ENCODE measurements at regions not wholly inside any gene's neighbourhood (a gene's known extent, or its start where the extent isn't known, plus 50 kb on each side); places are given as distances from the start of the nearest gene placed in this dataset.

DNA sequence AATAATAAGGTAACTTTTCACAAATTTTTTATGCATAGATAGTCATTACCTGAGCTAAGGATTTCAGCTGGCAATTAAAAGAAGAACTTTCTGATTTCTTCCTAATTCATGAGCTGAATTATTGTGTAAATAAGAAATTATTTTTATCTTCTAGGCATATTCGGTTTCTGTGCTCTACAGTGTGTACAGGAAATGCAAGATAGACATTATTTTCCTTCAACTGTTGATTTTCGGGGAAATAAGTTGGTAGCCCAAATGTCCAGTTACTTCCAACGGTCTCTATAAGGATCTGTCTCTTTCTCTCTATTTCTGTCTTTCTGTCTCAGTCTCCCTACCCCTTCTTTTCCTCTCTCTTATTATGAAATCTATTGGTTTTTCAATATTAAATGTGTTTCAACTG lies 137.3 kb upstream of the CLNK start (continued):
- TF ChIP-seq CCAR2 (IDR thresholded peaks at IDR 0.05; ENCODE audit: low read depth, low read length) (no peak), FOXJ3 (CRISPR knock-in tag; IDR thresholded peaks at IDR 0.05) (no peak)
- TF ChIP-seq, protein P1, sequence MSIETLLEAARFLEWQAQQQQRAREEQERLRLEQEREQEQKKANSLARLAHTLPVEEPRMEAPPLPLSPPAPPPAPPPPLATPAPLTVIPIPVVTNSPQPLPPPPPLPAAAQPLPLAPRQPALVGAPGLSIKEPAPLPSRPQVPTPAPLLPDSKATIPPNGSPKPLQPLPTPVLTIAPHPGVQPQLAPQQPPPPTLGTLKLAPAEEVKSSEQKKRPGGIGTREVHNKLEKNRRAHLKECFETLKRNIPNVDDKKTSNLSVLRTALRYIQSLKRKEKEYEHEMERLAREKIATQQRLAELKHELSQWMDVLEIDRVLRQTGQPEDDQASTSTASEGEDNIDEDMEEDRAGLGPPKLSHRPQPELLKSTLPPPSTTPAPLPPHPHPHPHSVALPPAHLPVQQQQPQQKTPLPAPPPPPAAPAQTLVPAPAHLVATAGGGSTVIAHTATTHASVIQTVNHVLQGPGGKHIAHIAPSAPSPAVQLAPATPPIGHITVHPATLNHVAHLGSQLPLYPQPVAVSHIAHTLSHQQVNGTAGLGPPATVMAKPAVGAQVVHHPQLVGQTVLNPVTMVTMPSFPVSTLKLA (conservative IDR thresholded peaks at IDR 0.05), result no peak
- TF ChIP-seq, protein P2, sequence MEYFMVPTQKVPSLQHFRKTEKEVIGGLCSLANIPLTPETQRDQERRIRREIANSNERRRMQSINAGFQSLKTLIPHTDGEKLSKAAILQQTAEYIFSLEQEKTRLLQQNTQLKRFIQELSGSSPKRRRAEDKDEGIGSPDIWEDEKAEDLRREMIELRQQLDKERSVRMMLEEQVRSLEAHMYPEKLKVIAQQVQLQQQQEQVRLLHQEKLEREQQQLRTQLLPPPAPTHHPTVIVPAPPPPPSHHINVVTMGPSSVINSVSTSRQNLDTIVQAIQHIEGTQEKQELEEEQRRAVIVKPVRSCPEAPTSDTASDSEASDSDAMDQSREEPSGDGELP (CRISPR knock-in tag; IDR thresholded peaks at IDR 0.05; ENCODE audit: borderline replicate concordance), result no peak

- Histone ChIP-seq H3K9me1 (ENCODE audit: control insufficient read depth, insufficient read depth, low read length) (no peaks in the 10 kb centered on the region), H3K9ac (ENCODE audit: insufficient read depth in 1 of 2, low read depth in 2 of 2, low read length in 2 of 2) (no peak overlapping the region), H3K36me3 (ENCODE audit: control insufficient read depth, insufficient read depth, low read length) (no peaks in the 10 kb centered on the region), H3K4me1 (replicated peaks in 1 of 2; ENCODE audit: control insufficient read depth in 2 of 2, insufficient read depth in 2 of 2, low read length in 2 of 2) (no peaks in the 10 kb centered on the region), H3K4me2 (ENCODE audit: insufficient read depth, low read length) (no peak overlapping the region), H3K9me3 (replicated peaks; ENCODE audit: control insufficient read depth, insufficient read depth, low read depth, low read length) (no peaks in the 10 kb centered on the region), H3K79me2 (ENCODE audit: control insufficient read depth, insufficient read depth, low read length) (no peaks in the 10 kb centered on the region), H2AFZ (ENCODE audit: low read depth, low read length) (no peak overlapping the region), H4K20me1 (replicated peaks; ENCODE audit: control insufficient read depth, insufficient read depth, low read length) (no peaks in the 10 kb centered on the region), H3K4me3 (no peak overlapping the region), H3K27me3 (ENCODE audit: control insufficient read depth in 2 of 2, insufficient read depth in 2 of 2, low read length in 2 of 2) (no peaks in the 10 kb centered on the region), H3K27ac (ENCODE audit: extremely low read depth, low read depth, low read length) (no peak overlapping the region)
- no peak for ATAC-seq
- TF ChIP-seq HEY1 (CRISPR knock-in tag; IDR thresholded peaks at IDR 0.05; ENCODE audit: borderline replicate concordance) (no peak), WHSC1 (IDR thresholded peaks at IDR 0.05; ENCODE audit: low read length) (no peak), CBX5 (IDR thresholded peaks at IDR 0.05; ENCODE audit: borderline replicate concordance, low read depth) (no peak), XRCC3 (IDR thresholded peaks at IDR 0.05) (no peak), ARID4B (CRISPR knock-in tag; IDR thresholded peaks at IDR 0.05) (no peak)
- no peak for DNase-seq (ENCODE audit: extremely low read depth in 1 of 4, low spot score in 3 of 4)
- no TSS peak for BruUV-seq (replicated peaks)
- POLR2A ChIA-PET, result no interaction called here
- in situ Hi-C loops (cut with MboI) (no loop called here), intact Hi-C loops (cut with micrococcal nuclease) (no loop called here)
- 2% methylated on average over 8 of the region's 8 CpGs for WGBS (ENCODE audit: insufficient coverage, low coverage, missing lambda C conversion rate)
- no peak for FAIRE-seq
- CTCF ChIA-PET (ENCODE audit: low intra/inter-chr PET ratio), result no interaction called here
These were observed 132.0 kb upstream of the CLNK start for GRCh38 chr4:10816571-10816970.
